Skeletal muscle cell (primary cell): ENCODE measurements at regions not wholly inside any gene's neighbourhood (a gene's known extent, or its start where the extent isn't known, plus 50 kb on each side); places are given as distances from the start of the nearest gene placed in this dataset.
"Not testable (repeated sequence)": the region's sequence is repeated elsewhere in the genome, so short reads cannot be mapped to it uniquely, and the experiment has no call there.

Source experiments
- DNase-seq: peaks from one replicate; pipeline ENCODE4 v3.0.0-alpha.2; 2010; ENCODE audit warnings: low read depth
- H3K4me3 ChIP-seq: 2 replicates; pipeline ENCODE4 v1.5.1; 2011; ENCODE audit warnings: low read depth, mild to moderate bottlenecking, control low read depth, low read length, moderate library complexity

- no peak for DNase-seq
- no peak overlapping the region for H3K4me3 ChIP-seq
Measured at GRCh38 chr7:109498131-109498530, 928.5 kb downstream of the DNAJB9 start.

- no peak overlapping the region for H3K4me3 ChIP-seq
- no peak for DNase-seq
Measured at GRCh38 chr7:109503421-109503820, 933.7 kb downstream of the DNAJB9 start.

GRCh38 chr7:109522585-109522984, 952.9 kb downstream of the DNAJB9 start:
- no peak overlapping the region for H3K4me3 ChIP-seq
- DNase-seq: no peak

GRCh38 chr7:109527833-109528232, 958.2 kb downstream of the DNAJB9 start:
- no peak for DNase-seq
- H3K4me3 ChIP-seq: no peak overlapping the region

GRCh38 chr7:109529712-109530111, 960.0 kb downstream of the DNAJB9 start:
- H3K4me3 ChIP-seq: no peak overlapping the region
- no peak for DNase-seq

DNA sequence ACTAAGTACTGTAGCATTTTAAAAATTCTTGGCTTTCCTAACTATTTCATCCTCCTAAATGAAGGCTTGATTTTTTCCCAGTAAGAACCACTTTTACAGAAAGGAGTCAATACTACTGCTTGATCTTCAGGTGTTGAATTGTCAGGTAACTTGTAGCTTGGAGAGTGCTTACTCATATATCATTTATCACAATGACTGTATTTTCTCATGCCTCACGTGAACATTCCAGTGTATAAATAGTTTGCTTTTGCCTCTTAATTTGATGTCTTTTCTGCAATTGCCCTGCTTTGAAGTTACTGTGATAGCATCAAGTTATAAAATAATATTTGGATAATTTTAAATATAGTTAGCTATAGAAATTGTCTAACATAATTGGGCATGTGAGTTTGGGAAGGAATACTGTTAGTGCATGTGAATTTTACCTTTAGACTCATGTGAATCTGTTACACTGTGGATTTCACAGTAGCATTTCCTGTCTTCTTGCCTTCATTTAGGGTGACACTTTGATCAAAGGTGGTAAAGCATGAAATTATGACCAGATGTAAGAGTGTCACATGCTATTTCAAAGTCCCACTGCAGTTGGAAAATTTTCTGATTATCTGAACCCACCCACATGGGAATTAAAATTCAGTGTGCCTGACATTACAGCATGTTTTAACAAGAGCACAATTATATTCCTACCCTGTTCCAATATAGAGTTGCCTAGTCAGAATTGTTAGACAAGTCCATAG, 962.8 kb downstream of the DNAJB9 start:
- no peak for DNase-seq
- no peak overlapping the region for H3K4me3 ChIP-seq

- no peak overlapping the region for H3K4me3 ChIP-seq
- DNase-seq: no peak
Measured at GRCh38 chr7:109545686-109546085, 976.0 kb downstream of the DNAJB9 start.

DNA sequence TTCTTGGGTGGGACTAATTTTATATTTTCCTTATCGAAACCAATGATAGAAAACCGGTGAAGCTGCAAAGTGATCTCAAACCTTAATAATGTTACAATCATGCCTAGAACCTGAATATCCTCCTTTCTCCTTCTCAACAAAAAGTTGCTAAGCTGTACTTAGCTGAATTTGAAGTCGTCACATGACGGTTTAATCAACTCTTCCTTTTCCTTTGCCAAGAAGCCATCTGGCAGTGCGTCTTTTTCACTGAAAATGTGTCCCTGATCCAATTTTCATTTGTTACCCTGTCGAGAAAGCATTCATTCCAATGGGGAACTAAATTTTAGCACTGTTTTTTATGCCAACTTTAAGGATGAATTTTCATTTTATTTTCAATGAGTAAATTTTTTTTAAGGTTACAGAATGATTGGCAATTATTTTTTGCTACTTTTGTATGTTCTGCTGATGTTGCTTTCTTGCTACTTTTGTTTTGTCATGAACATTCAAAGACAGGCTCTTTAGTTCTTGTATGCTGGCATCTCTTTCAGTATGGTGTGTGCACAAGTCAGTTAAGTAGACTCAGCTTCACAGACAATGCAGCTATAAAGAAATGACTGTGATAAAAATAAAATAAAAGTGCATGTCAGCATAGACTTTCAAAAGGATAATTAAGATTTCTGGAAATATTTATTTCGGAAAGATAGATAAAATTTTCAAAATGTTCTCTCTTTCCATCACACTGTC, 980.0 kb downstream of the DNAJB9 start:
- DNase-seq: no peak
- H3K4me3 ChIP-seq: no peak overlapping the region

GRCh38 chr7:109552017-109552416, 982.3 kb downstream of the DNAJB9 start:
- DNase-seq: no peak
- H3K4me3 ChIP-seq: no peak overlapping the region

GRCh38 chr7:109577265-109577664, 1007.6 kb downstream of the DNAJB9 start:
- no peak overlapping the region for H3K4me3 ChIP-seq
- no peak for DNase-seq

DNA sequence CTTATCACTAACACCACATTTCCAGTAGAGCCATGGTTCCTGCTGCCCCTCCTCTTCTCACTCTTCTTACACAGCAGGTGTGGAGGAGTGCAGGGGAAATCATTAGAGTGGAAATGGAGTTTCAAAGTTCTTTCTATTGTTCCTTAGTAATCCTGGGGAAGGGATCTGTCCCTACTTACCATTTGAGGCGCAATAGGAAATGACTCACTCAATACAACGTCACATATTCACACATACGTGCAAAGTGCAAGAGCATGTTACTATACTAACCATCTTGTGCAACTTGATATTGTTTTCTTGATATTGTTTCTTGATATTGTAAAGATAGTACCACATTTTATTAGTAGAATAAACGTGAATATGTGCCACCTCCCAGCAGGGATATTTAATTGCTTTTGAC, 1010.2 kb downstream of the DNAJB9 start:
- no peak for DNase-seq
- H3K4me3 ChIP-seq: no peak overlapping the region

GRCh38 chr7:109582211-109582610, 1012.5 kb downstream of the DNAJB9 start:
- no peak overlapping the region for H3K4me3 ChIP-seq

DNA sequence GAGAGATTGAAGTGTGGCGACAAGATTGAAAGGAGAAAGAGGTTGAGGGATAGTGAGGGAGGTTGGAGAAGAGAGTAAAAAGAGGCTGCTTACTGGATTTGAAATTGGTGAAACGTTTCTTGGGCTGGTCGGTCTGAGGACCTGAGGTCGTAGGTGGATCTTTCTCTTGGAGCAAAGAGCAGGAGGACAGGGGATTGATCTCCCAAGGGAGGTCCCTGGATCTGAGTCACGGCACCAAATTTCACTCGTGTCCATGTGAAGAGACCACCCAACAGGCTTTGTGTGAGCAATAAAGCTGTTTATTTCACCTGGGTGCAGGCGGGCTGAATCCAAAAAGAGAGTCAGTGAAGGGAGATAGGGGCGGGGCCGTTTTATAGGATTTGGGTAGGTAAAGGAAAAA, 1027.3 kb downstream of the DNAJB9 start:
- H3K4me3 ChIP-seq, DNase-seq: not testable (repeated sequence)

More at GRCh38 chr7:109582211-109582610, 1012.5 kb downstream of the DNAJB9 start:
- DNase-seq: no peak

GRCh38 chr7:109611656-109612055, 1042.0 kb downstream of the DNAJB9 start:
- DNase-seq: no peak
- no peak overlapping the region for H3K4me3 ChIP-seq

- no peak overlapping the region for H3K4me3 ChIP-seq
- DNase-seq: no peak
Measured at GRCh38 chr7:109616551-109617069, 1046.9 kb downstream of the DNAJB9 start.

GRCh38 chr7:109622320-109622719, 1052.6 kb downstream of the DNAJB9 start:
- no peak for DNase-seq
- H3K4me3 ChIP-seq: no peak overlapping the region

GRCh38 chr7:109632890-109633289, 1063.2 kb downstream of the DNAJB9 start:
- H3K4me3 ChIP-seq, DNase-seq: not testable (repeated sequence)

DNA sequence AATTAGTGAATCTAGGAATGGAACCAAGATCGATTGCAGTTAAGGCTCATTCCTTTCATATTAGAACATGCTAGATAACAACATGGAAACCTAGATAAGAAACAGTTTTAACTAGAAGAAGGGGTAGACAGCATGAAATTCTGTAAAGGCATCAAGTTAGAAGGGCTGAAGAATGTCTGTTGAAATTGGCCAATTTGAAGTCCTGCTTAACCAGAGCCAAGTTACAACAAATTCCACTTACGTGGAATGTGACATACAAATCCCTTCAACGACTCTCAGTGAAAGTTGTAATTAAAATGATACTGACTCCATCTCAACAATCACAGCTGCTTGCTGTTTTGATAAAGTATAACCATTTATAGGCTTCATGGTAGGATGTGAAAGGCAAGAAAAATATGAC, 1065.7 kb downstream of the DNAJB9 start:
- no peak for DNase-seq
- no peak overlapping the region for H3K4me3 ChIP-seq

GRCh38 chr7:109637428-109637990, 1067.8 kb downstream of the DNAJB9 start:
- H3K4me3 ChIP-seq: no peak overlapping the region
- no peak for DNase-seq

DNA sequence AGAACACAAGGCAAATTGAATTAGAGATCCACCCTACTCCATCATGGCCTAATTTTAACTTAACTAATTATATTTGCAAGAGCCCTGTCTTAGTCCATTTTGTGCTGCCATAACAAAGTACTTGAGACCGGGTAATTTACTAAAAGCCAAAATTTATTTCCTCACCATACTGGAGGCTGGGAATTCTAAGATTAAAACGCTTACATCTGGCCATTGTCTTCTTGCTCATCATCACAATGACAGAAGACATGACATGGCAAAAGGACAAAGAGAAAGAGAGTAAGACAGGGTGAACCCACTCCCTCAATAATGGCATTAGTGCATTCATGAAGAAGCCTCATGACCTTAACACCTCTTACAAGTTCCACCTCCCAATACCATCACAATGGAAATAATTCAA, 1068.6 kb downstream of the DNAJB9 start:
- DNase-seq: no peak
- H3K4me3 ChIP-seq: no peak overlapping the region
